Transverse colon (tissue), 4 donors: ENCODE measurements at regions not wholly inside any gene's neighbourhood (a gene's known extent, or its start where the extent isn't known, plus 50 kb on each side); places are given as distances from the start of the nearest gene placed in this dataset.

ENCODE experiments used
- DNase-seq: peaks from one replicate; pipeline ENCODE4 v3.0.0-alpha.2; 2019
- H3K27ac ChIP-seq, 4 donors: fragments of 200-600 bp; sonication (generic); 2 replicates each; pipeline ENCODE4 v1.5.1; 2016 to 2018; ENCODE audit warnings: inconsistent platforms in 4 of 4
- H3K27me3 ChIP-seq: fragments of 200-600 bp; sonication (generic); 2 replicates; pipeline ENCODE4 v1.5.1; 2017; ENCODE audit warnings: inconsistent platforms
- H3K36me3 ChIP-seq, 4 donors: fragments of 200-600 bp; sonication (generic); 2 replicates each; pipeline ENCODE4 v1.5.1; 2017 to 2019; ENCODE audit warnings: inconsistent platforms in 4 of 4
- H3K4me1 ChIP-seq, 4 donors: fragments of 200-600 bp; sonication (generic); 2 replicates each; pipeline ENCODE4 v1.5.1; 2017 to 2020; ENCODE audit warnings: inconsistent platforms in 4 of 4
- H3K4me3 ChIP-seq, 4 donors: fragments of 200-600 bp; sonication (generic); 1 replicate in 1 of 4; 2 replicates in 3 of 4; pipeline versions ENCODE4 v1.5.1 to v1.6.1; 2017 to 2019; ENCODE audit warnings: inconsistent platforms in 4 of 4
- H3K9me3 ChIP-seq, 2 donors: fragments of 200-600 bp; sonication (generic); 2 replicates each; pipeline ENCODE4 v1.5.1; 2017 to 2019; ENCODE audit warnings: inconsistent platforms in 2 of 2
- CTCF ChIP-seq, 5 experiments: fragments of 200-600 bp in 3 of 5; fragments of 450-650 bp in 2 of 5; sonication (generic) in 3 of 5; IDR thresholded peaks; 1 replicate in 2 of 5; 2 replicates in 3 of 5; pipeline ENCODE4 v1.5.1; 2016 to 2017; ENCODE audit warnings: antibody characterized with exemption in 5 of 5, inconsistent platforms in 3 of 5, mild to moderate bottlenecking in 2 of 5, moderate library complexity in 1 of 5
- EP300 ChIP-seq: sonication (generic); formaldehyde crosslinking; IDR thresholded peaks from one replicate; pipeline ENCODE4 v1.6.1; 2017; ENCODE audit warnings: antibody characterized with exemption, low read depth
- POLR2A ChIP-seq: fragments of 450-650 bp; IDR thresholded peaks from one replicate; pipeline ENCODE4 v1.6.1; 2016; ENCODE audit warnings: antibody characterized with exemption, mild to moderate bottlenecking, moderate library complexity
- POLR2AphosphoS5 ChIP-seq, 3 donors: sonication (generic); formaldehyde crosslinking; IDR thresholded peaks; one replicate each; pipeline ENCODE4 v1.6.1; 2016; ENCODE audit warnings: antibody characterized with exemption in 3 of 3
- WGBS, 2 donors: methylation state at CpG; one replicate each; pipeline ENCODE4 v1.1.5; 2018; ENCODE audit warnings: low coverage in 1 of 2; 5-methylcytosine and 5-hydroxymethylcytosine counted together
- in situ Hi-C, 4 donors: fragments of 200-750 bp; cut with MboI; loops; one replicate each; pipeline versions ENCODE4 v1.15.0 to v1.15.1; 2017; ENCODE audit warnings: low sequenced_read_pairs in 3 of 4, low pct_ligation_motif_present in 1 of 4, low pct_unique_long_range_greater_than_20kb in 1 of 4
- intact Hi-C: fragments of 100-400 bp; cut with DNase I; formaldehyde crosslinking; loops from one replicate; pipeline ENCODE4 v1.15.1; 2023; ENCODE audit warnings: low total_unique reads

- TF ChIP-seq CTCF (IDR thresholded peaks at IDR 0.05) (peak in 4 of 5 experiments; percentile 29 to 46 (median 35)), POLR2AphosphoS5 (IDR thresholded peaks at IDR 0.05) (no peak), EP300 (no peak)
- WGBS, 2 donors: 0 to 3% methylated on average over 3 to 9 of the region's 9 CpGs
- intact Hi-C loops (no loop called here), in situ Hi-C loops (loop anchor here in 1 of 4 donors (25.0 kb wide), 1 partner anchor 1284 kb away; the partner anchor contains the start of gene BCL11B)
- Histone ChIP-seq H3K27ac (peak overlapping the region; percentile 75 to 84 (median 81)), H3K9me3 (no peaks in the 10 kb centered on the region), H3K36me3 (no peaks in the 10 kb centered on the region), H3K27me3 (no peaks in the 10 kb centered on the region), H3K4me1 (peaks cover 0 to 36% (median 20%) of the 10 kb centered on the region in 4 donors), H3K4me3 (peak overlapping the region in 3 of 4 donors; percentile 22 to 44 (median 26))
- DNase-seq: peak; percentile 78
These were observed 1181.2 kb downstream of the VRK1 start for GRCh38 chr14:97978341-97978740.

GRCh38 chr14:97993508-97994019 is 1196.4 kb downstream of the VRK1 start:
- in situ Hi-C loops (loop anchor here in 1 of 4 donors (25.0 kb wide), 1 partner anchor 1269 kb away; the partner anchor contains the start of gene BCL11B), intact Hi-C loops (no loop called here)
- H3K27me3 ChIP-seq: no peaks in the 10 kb centered on the region
- WGBS, 2 donors: 63 to 67% methylated on average over 3 to 4 of the region's 4 CpGs
- H3K27ac ChIP-seq: no peak overlapping the region
- H3K9me3 ChIP-seq: no peaks in the 10 kb centered on the region
- no peak for DNase-seq
- H3K4me3 ChIP-seq: no peak overlapping the region
- no peaks in the 10 kb centered on the region for H3K4me1 ChIP-seq
- H3K36me3 ChIP-seq: no peaks in the 10 kb centered on the region
- TF ChIP-seq EP300 (no peak), POLR2A (no peak), CTCF (IDR thresholded peaks at IDR 0.05) (no peak), POLR2AphosphoS5 (IDR thresholded peaks at IDR 0.05) (no peak)

GRCh38 chr14:97994020-97994531 is 1196.9 kb downstream of the VRK1 start:
- no peak for DNase-seq
- Histone ChIP-seq H3K9me3 (no peaks in the 10 kb centered on the region), H3K4me1 (no peaks in the 10 kb centered on the region), H3K27me3 (no peaks in the 10 kb centered on the region), H3K36me3 (no peaks in the 10 kb centered on the region), H3K4me3 (no peak overlapping the region), H3K27ac (no peak overlapping the region)
- 50 to 62% methylated on average over 3 to 5 of the region's 5 CpGs for WGBS, 2 donors
- intact Hi-C loops (no loop called here), in situ Hi-C loops (loop anchor here in 1 of 4 donors (25.0 kb wide), 1 partner anchor 1268 kb away; the partner anchor contains the start of gene BCL11B)
- TF ChIP-seq POLR2AphosphoS5 (IDR thresholded peaks at IDR 0.05): no peak
- TF ChIP-seq CTCF (IDR thresholded peaks at IDR 0.05): no peak
- TF ChIP-seq EP300: no peak
- no peak for TF ChIP-seq POLR2A

- H3K4me3 ChIP-seq: no peak overlapping the region
- DNase-seq: no peak
- no peak for TF ChIP-seq EP300
- TF ChIP-seq CTCF (IDR thresholded peaks at IDR 0.05): no peak
- no peak for TF ChIP-seq POLR2A
- TF ChIP-seq POLR2AphosphoS5 (IDR thresholded peaks at IDR 0.05): no peak
- H3K27me3 ChIP-seq: no peaks in the 10 kb centered on the region
- no peaks in the 10 kb centered on the region for H3K9me3 ChIP-seq
- 89% methylated on average over 2 of the region's 2 CpGs; no CpG with 5 or more reads in 1 of the 2 donors for WGBS, 2 donors
- H3K4me1 ChIP-seq: no peaks in the 10 kb centered on the region
- in situ Hi-C loops (loop anchor here in 1 of 4 donors (25.0 kb wide), 1 partner anchor 1267 kb away; the partner anchor contains the start of gene BCL11B), intact Hi-C loops (no loop called here)
- peak overlapping the region in 3 of 4 donors; percentile 9 to 28 (median 12) for H3K27ac ChIP-seq
- no peaks in the 10 kb centered on the region for H3K36me3 ChIP-seq
These were observed 1197.9 kb downstream of the VRK1 start for GRCh38 chr14:97995038-97995437.
